ENCODE measurements at regions not wholly inside any gene's neighbourhood (a gene's known extent, or its start where the extent isn't known, plus 50 kb on each side); places are given as distances from the start of the nearest gene placed in this dataset.

DNA sequence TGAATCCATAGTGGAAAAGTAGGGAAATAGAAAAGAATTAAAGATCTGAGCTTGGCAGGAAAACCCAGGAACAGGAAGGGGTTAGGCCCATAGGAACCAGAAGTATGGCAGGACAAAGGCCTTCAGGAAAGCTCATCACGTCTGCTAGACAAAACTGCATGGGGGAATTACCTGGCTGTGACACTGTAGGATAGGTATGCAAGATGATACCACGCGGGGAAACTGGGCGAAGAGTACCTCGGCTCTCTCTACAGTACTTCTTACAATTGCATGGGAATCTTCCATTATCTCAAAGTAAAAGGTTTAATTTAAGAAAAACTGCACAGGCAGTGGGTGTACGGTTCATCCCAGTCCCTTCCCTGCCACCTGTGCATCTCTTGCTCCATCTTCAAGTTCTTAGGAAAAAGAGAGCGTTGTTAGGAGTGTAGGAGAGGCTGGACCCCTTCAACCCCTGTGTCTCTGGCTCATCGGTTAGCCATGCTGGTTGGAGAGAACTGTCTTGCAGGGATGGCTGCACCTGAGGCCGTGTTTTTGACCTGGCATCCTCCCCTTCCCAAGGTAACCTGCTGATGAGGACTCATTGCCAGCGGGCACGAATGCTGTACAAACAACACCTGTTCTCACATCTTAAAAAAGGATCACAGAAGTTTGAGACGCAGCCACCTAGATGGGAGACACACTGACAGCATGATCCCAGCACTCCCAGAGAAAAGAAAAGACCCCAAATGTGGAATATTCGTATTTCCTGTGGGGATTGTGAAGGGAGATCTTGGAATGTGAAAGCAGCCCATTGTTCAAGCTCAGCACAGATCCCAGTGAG is 120.5 kb upstream of the COPS8 start:
- Histone ChIP-seq H3K4me1 (ENCODE audit: control extremely low read depth in 1 of 4, control insufficient read depth in 4 of 4, insufficient read depth in 4 of 4, low read length in 3 of 4) (peaks cover 13 to 31% (median 29%) of the 10 kb centered on the region in 4 experiments), H3K36me3 (ENCODE audit: control insufficient read depth in 4 of 4, insufficient read depth in 4 of 4, low read length in 3 of 4) (no peaks in the 10 kb centered on the region), H3K27ac (ENCODE audit: insufficient read depth in 1 of 2, low read depth in 1 of 2, low read length in 2 of 2, poor library complexity in 1 of 2, severe bottlenecking in 2 of 2) (no peak overlapping the region), H3K27me3 (replicated peaks in 2 of 5; ENCODE audit: control insufficient read depth in 4 of 5, insufficient read depth in 5 of 5, low read length in 4 of 5) (no peaks in the 10 kb centered on the region), H3K9me3 (ENCODE audit: control extremely low read depth in 1 of 5, control insufficient read depth in 4 of 5, insufficient read depth in 2 of 5, low read depth in 1 of 5, low read length in 4 of 5) (no peaks in the 10 kb centered on the region), H3K4me3 (ENCODE audit: control insufficient read depth in 1 of 7, extremely low read depth in 1 of 7, insufficient read depth in 4 of 7, low read depth in 2 of 7, low read length in 6 of 7) (no peak overlapping the region)
- ChIA-PET CTCF (no interaction called here), POLR2A (no interaction called here)
- DNase-seq: no peak
- WGBS (ENCODE audit: insufficient coverage): 94% methylated on average over 10 of the region's 13 CpGs

DNA sequence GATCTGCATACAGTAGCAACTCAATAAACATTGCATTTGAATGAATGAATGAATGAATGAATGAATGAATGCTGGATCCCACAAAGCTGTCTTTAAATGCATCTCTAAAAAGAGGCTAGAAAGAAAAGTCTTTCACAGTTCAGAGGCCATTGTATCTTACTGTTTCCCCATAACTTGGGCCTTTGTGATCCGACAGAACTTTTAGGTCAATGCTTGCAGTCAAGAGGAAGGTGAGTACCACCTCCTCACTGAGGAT is 119.9 kb upstream of the COPS8 start:
- Histone ChIP-seq H3K4me3 (ENCODE audit: control insufficient read depth in 1 of 7, extremely low read depth in 1 of 7, insufficient read depth in 4 of 7, low read depth in 2 of 7, low read length in 6 of 7) (no peak overlapping the region), H3K27me3 (replicated peaks in 2 of 5; ENCODE audit: control insufficient read depth in 4 of 5, insufficient read depth in 5 of 5, low read length in 4 of 5) (no peaks in the 10 kb centered on the region), H3K9me3 (ENCODE audit: control extremely low read depth in 1 of 5, control insufficient read depth in 4 of 5, insufficient read depth in 2 of 5, low read depth in 1 of 5, low read length in 4 of 5) (no peaks in the 10 kb centered on the region), H3K27ac (ENCODE audit: insufficient read depth in 1 of 2, low read depth in 1 of 2, low read length in 2 of 2, poor library complexity in 1 of 2, severe bottlenecking in 2 of 2) (no peak overlapping the region), H3K36me3 (ENCODE audit: control insufficient read depth in 4 of 4, insufficient read depth in 4 of 4, low read length in 3 of 4) (no peaks in the 10 kb centered on the region), H3K4me1 (ENCODE audit: control extremely low read depth in 1 of 4, control insufficient read depth in 4 of 4, insufficient read depth in 4 of 4, low read length in 3 of 4) (peaks cover 15 to 32% (median 30%) of the 10 kb centered on the region in 4 experiments)
- CTCF ChIA-PET: no interaction called here
- POLR2A ChIA-PET: no interaction called here
- WGBS (ENCODE audit: insufficient coverage): 100% methylated on average over 1 of the region's 1 CpG
- no peak for DNase-seq

DNA sequence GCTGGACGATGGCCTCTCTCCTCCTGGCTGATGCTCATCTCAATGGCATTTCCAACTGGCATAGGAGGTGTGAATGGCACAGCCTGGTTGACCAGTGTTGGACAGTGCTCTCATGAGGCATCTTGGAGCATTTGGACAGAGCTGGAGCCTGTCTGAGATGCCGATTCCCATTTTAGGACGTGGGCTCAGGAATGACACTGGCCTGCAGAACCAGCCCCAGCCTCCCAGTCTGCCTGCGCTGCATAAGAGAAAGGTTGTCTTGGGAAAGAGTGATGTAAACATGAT is 118.2 kb upstream of the COPS8 start:
- H3K27ac ChIP-seq (ENCODE audit: insufficient read depth in 1 of 2, low read depth in 1 of 2, low read length in 2 of 2, poor library complexity in 1 of 2, severe bottlenecking in 2 of 2): no peak overlapping the region
- H3K4me3 ChIP-seq (ENCODE audit: control insufficient read depth in 1 of 7, extremely low read depth in 1 of 7, insufficient read depth in 4 of 7, low read depth in 2 of 7, low read length in 6 of 7): peak overlapping the region in 1 of 7 experiments; percentile 4
- H3K9me3 ChIP-seq (ENCODE audit: control extremely low read depth in 1 of 5, control insufficient read depth in 4 of 5, insufficient read depth in 2 of 5, low read depth in 1 of 5, low read length in 4 of 5): no peaks in the 10 kb centered on the region
- H3K4me1 ChIP-seq (ENCODE audit: control extremely low read depth in 1 of 4, control insufficient read depth in 4 of 4, insufficient read depth in 4 of 4, low read length in 3 of 4): peaks cover 15 to 32% (median 30%) of the 10 kb centered on the region in 4 experiments
- WGBS (ENCODE audit: insufficient coverage): 89% methylated on average over 4 of the region's 4 CpGs
- no peak for DNase-seq
- POLR2A ChIA-PET: no interaction called here
- H3K27me3 ChIP-seq (replicated peaks in 2 of 5; ENCODE audit: control insufficient read depth in 4 of 5, insufficient read depth in 5 of 5, low read length in 4 of 5): no peaks in the 10 kb centered on the region
- CTCF ChIA-PET: no interaction called here
- no peaks in the 10 kb centered on the region for H3K36me3 ChIP-seq (ENCODE audit: control insufficient read depth in 4 of 4, insufficient read depth in 4 of 4, low read length in 3 of 4)

DNA sequence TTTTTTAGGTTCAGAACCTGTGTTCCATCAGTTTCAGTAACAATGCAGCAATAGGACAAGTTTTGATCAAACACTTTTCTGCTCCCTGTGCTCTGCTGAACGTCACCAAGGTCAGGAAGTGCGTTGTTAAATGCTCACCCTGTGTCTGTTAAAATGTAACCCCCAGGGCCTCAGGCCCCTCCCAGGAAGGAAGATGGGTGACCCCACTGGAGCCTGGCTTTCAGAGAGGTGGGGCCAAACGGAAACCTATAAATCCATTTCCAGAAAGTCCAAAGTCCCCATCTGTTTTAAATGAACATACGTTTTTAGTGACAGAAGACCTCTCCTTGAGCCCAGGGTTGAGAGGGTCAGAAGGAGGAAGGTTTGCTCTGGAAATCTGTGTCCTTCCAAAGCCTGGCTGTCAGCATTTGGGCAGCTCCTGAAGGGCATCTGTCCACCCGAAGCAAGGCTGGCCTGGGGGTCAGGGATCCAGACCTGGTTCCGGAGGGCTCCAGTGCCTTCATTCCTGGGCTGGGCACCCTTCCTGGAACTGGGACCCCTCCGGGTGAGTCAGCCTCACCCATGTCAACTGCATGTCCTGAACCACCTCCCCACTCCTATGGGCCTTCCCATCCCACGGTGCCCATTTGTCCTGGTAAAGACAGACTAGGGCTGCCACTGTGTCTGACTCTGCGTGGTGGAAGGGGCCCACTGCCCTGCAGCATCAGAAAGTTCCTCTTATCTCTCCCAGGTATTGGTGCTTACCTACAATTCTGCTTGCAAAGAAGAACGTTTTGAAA is 117.4 kb upstream of the COPS8 start:
- H3K27ac ChIP-seq (ENCODE audit: insufficient read depth in 1 of 2, low read depth in 1 of 2, low read length in 2 of 2, poor library complexity in 1 of 2, severe bottlenecking in 2 of 2): no peak overlapping the region
- DNase-seq: peak in 2 of 3 donors; percentile 17 to 26
- H3K4me1 ChIP-seq (ENCODE audit: control extremely low read depth in 1 of 4, control insufficient read depth in 4 of 4, insufficient read depth in 4 of 4, low read length in 3 of 4): peaks cover 18 to 32% (median 30%) of the 10 kb centered on the region in 4 experiments
- ChIA-PET CTCF (no interaction called here), POLR2A (no interaction called here)
- H3K4me3 ChIP-seq (ENCODE audit: control insufficient read depth in 1 of 7, extremely low read depth in 1 of 7, insufficient read depth in 4 of 7, low read depth in 2 of 7, low read length in 6 of 7): peak overlapping the region in 1 of 7 experiments; percentile 21
- H3K36me3 ChIP-seq (ENCODE audit: control insufficient read depth in 4 of 4, insufficient read depth in 4 of 4, low read length in 3 of 4): no peaks in the 10 kb centered on the region
- 59% methylated on average over 9 of the region's 10 CpGs for WGBS (ENCODE audit: insufficient coverage)
- H3K9me3 ChIP-seq (ENCODE audit: control extremely low read depth in 1 of 5, control insufficient read depth in 4 of 5, insufficient read depth in 2 of 5, low read depth in 1 of 5, low read length in 4 of 5): no peaks in the 10 kb centered on the region
- H3K27me3 ChIP-seq (replicated peaks in 2 of 5; ENCODE audit: control insufficient read depth in 4 of 5, insufficient read depth in 5 of 5, low read length in 4 of 5): no peaks in the 10 kb centered on the region

DNA sequence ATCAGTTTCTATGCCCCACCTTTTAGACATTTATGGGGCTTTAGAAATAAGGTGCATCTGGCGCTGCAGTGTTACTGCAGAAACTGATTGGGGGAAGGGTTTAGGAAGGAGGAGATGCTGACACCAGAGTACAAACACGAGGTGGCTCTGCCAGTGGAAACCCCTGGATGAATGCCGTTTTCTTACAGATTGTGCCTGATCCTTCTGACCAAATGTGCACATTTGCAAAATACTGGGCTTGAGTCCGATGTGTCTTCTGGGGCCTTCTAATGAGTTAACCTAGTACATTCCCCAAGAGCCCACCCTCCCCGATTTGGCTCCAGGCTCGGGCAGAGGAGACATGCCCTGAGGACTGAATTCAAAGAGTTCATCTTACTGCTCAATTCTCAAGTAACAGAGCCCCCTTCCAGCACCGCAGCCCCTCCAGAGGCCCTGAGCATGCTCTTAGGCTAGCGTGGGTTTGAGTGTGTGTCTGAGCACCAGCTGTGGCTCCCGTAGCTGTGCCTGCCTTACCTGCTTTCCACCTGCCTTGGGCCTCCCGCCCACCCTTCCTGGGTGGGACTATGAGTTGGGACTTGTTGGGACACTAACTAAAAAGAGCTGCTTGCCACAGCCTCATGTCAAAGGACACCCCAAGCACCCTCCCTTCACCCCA is 116.7 kb upstream of the COPS8 start:
- H3K27ac ChIP-seq (ENCODE audit: insufficient read depth in 1 of 2, low read depth in 1 of 2, low read length in 2 of 2, poor library complexity in 1 of 2, severe bottlenecking in 2 of 2): no peak overlapping the region
- 88% methylated on average over 9 of the region's 10 CpGs for WGBS (ENCODE audit: insufficient coverage)
- DNase-seq: peak in 1 of 3 donors; percentile 22
- H3K4me3 ChIP-seq (ENCODE audit: control insufficient read depth in 1 of 7, extremely low read depth in 1 of 7, insufficient read depth in 4 of 7, low read depth in 2 of 7, low read length in 6 of 7): no peak overlapping the region
- CTCF ChIA-PET: no interaction called here
- POLR2A ChIA-PET: no interaction called here
- peaks cover 21 to 32% (median 30%) of the 10 kb centered on the region in 4 experiments for H3K4me1 ChIP-seq (ENCODE audit: control extremely low read depth in 1 of 4, control insufficient read depth in 4 of 4, insufficient read depth in 4 of 4, low read length in 3 of 4)
- no peaks in the 10 kb centered on the region for H3K9me3 ChIP-seq (ENCODE audit: control extremely low read depth in 1 of 5, control insufficient read depth in 4 of 5, insufficient read depth in 2 of 5, low read depth in 1 of 5, low read length in 4 of 5)
- no peaks in the 10 kb centered on the region for H3K36me3 ChIP-seq (ENCODE audit: control insufficient read depth in 4 of 4, insufficient read depth in 4 of 4, low read length in 3 of 4)
- peaks cover 0 to under 1% (median 0%) of the 10 kb centered on the region in 5 experiments for H3K27me3 ChIP-seq (replicated peaks in 2 of 5; ENCODE audit: control insufficient read depth in 4 of 5, insufficient read depth in 5 of 5, low read length in 4 of 5)

DNA sequence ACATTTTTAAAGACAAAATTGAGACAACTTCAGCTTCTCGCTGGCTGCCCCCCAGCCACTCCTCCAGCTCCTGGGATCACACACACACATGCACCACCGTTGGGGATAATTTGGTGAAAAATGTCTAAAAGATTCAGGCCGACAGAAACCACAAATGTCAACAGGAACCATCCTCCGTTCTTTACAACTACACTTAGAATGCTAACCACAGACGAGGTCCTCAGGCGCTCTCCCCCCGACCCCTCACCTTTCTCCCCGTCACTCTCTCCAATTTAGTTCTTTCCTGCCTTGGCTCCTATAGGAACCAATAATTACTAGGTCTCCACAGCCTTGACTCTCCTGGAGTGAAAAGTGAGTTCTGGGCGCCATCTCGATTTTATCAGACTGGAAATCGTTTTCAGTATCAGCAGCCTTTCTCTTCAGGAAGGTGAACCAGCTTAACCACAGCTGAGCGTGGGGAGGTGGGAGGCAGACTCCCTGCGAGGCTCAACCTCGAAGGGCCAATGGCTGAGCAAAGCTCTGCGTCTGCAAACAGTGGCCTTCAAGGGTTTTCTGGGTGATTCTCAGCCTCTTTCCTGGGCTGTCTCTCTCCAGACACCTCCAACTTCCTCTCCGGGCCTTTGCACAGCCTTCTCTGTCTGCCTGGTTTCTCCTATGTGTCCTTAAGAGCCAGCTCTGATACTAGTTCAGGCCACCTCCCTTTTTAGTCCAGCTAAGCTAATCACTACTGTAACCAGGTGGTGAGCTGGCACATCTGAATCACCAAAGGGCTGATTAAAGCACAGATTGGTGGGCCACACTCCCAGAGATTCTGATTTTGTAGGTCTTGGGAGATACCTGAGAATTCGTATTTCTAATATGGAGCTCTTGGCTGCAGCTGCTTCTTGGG is 115.7 kb upstream of the COPS8 start:
- peak overlapping the region in 2 of 7 experiments; percentile 51 to 54 for H3K4me3 ChIP-seq (ENCODE audit: control insufficient read depth in 1 of 7, extremely low read depth in 1 of 7, insufficient read depth in 4 of 7, low read depth in 2 of 7, low read length in 6 of 7)
- ChIA-PET CTCF (no interaction called here), POLR2A (no interaction called here)
- no peaks in the 10 kb centered on the region for H3K9me3 ChIP-seq (ENCODE audit: control extremely low read depth in 1 of 5, control insufficient read depth in 4 of 5, insufficient read depth in 2 of 5, low read depth in 1 of 5, low read length in 4 of 5)
- peaks cover 21 to 32% (median 30%) of the 10 kb centered on the region in 4 experiments for H3K4me1 ChIP-seq (ENCODE audit: control extremely low read depth in 1 of 4, control insufficient read depth in 4 of 4, insufficient read depth in 4 of 4, low read length in 3 of 4)
- peak in 2 of 3 donors; percentile 17 to 45 for DNase-seq
- no peaks in the 10 kb centered on the region for H3K36me3 ChIP-seq (ENCODE audit: control insufficient read depth in 4 of 4, insufficient read depth in 4 of 4, low read length in 3 of 4)
- 16% methylated on average over 13 of the region's 17 CpGs for WGBS (ENCODE audit: insufficient coverage)
- peaks cover 0 to 6% (median 0%) of the 10 kb centered on the region in 5 experiments for H3K27me3 ChIP-seq (replicated peaks in 2 of 5; ENCODE audit: control insufficient read depth in 4 of 5, insufficient read depth in 5 of 5, low read length in 4 of 5)
- H3K27ac ChIP-seq (ENCODE audit: insufficient read depth in 1 of 2, low read depth in 1 of 2, low read length in 2 of 2, poor library complexity in 1 of 2, severe bottlenecking in 2 of 2): no peak overlapping the region
